ENCODE measurements at regions not wholly inside any gene's neighbourhood (a gene's known extent, or its start where the extent isn't known, plus 50 kb on each side); places are given as distances from the start of the nearest gene placed in this dataset.

DNA sequence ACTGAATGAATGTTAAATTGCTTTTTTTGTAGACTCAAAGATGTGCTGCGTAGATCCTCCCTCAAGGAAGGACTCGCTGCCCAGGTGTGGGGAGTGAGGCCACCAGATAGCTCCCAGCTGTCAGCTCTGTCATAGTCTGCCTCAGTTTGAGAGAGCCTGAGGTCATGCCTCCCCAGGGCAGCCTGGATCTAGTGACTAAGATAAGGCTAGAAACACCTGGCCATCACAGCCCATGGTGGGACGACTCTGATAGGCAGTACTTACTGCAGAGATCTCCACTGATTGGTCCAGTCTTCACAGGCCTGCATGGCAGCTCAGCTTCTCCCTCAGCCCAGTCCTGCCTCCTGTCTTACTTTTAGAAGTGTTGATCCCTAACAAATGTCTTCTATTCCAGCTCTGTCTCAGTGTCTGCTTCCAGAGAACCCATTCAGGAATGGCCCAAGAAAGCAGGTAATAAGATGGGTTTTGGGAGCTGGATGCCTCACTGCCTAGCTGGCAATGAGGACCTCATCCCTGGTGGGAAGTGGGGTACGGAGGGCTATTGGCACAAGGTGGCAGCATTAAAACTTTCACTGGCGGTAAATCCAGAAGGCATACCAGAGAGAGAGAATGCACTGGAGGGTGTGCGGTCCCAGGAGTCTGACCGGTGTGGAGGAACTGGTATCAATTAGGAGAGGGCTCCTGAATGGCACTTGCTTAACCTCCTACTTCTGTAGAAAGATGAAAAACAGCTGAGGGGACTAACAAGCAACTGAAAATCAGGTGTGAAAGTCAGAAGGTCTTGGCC is 55.3 kb upstream of the GPR37L1 start (continued):
- TF ChIP-seq ZNF239 (CRISPR knock-in tag; IDR thresholded peaks at IDR 0.05) (no peak), SRF (CRISPR knock-in tag; IDR thresholded peaks at IDR 0.05) (no peak), ARHGAP35 (IDR thresholded peaks at IDR 0.05; ENCODE audit: partially characterized antibody) (no peak), MXI1 (IDR thresholded peaks at IDR 0.05; ENCODE audit: low read depth, low read length) (no peak), FOXA1 (IDR thresholded peaks at IDR 0.05; ENCODE audit: borderline replicate concordance) (no peak), KDM1A (IDR thresholded peaks at IDR 0.05) (no peak; a peak in 1 of 4 replicates), ZNF384 (IDR thresholded peaks at IDR 0.05; ENCODE audit: low read depth, low read length) (no peak), MEIS2 (IDR thresholded peaks at IDR 0.05; ENCODE audit: partially characterized antibody) (peak; percentile 46), JUND (IDR thresholded peaks at IDR 0.05; ENCODE audit: borderline replicate concordance, low read depth, low read length) (peak; percentile 47; the same call in 1 of the 2 replicates), JUND (tag; IDR thresholded peaks at IDR 0.05; ENCODE audit: borderline replicate concordance, low read depth, low read length) (peak; percentile 37; the same call in 1 of the 3 replicates), SMAD4 (CRISPR knock-in tag; conservative IDR thresholded peaks at IDR 0.05) (peak; percentile 59; the same call in 1 of the 2 replicates), CAMTA2 (CRISPR knock-in tag; conservative IDR thresholded peaks at IDR 0.05) (no peak), SPI1 (IDR thresholded peaks at IDR 0.05; ENCODE audit: borderline replicate concordance, low read depth, low read length) (no peak), POU5F1 (IDR thresholded peaks at IDR 0.05; ENCODE audit: borderline replicate concordance, low read depth, low read length, partially characterized antibody) (no peak), C11orf30 (IDR thresholded peaks at IDR 0.05; ENCODE audit: low read depth) (no peak), ZSCAN32 (CRISPR knock-in tag; IDR thresholded peaks at IDR 0.05) (no peak), CREB3 (tag; conservative IDR thresholded peaks at IDR 0.05; ENCODE audit: low read depth) (0 out of 2 replicates have a peak, but pooled peaks have one; percentile 36), TFAM (CRISPR knock-in tag; conservative IDR thresholded peaks at IDR 0.05) (no peak), HMBOX1 (IDR thresholded peaks at IDR 0.05) (peak; percentile 44; the same call in 1 of the 2 replicates), XRCC3 (IDR thresholded peaks at IDR 0.05) (no peak), USF2 (CRISPR knock-in tag; IDR thresholded peaks at IDR 0.05) (no peak), ARID1B (IDR thresholded peaks at IDR 0.05) (peak; percentile 88), ZNF24 (IDR thresholded peaks at IDR 0.05) (0 out of 2 replicates have a peak, but pooled peaks have one; percentile 37), ZNF561 (CRISPR knock-in tag; conservative IDR thresholded peaks at IDR 0.05) (no peak)
- TF ChIP-seq, protein P1, sequence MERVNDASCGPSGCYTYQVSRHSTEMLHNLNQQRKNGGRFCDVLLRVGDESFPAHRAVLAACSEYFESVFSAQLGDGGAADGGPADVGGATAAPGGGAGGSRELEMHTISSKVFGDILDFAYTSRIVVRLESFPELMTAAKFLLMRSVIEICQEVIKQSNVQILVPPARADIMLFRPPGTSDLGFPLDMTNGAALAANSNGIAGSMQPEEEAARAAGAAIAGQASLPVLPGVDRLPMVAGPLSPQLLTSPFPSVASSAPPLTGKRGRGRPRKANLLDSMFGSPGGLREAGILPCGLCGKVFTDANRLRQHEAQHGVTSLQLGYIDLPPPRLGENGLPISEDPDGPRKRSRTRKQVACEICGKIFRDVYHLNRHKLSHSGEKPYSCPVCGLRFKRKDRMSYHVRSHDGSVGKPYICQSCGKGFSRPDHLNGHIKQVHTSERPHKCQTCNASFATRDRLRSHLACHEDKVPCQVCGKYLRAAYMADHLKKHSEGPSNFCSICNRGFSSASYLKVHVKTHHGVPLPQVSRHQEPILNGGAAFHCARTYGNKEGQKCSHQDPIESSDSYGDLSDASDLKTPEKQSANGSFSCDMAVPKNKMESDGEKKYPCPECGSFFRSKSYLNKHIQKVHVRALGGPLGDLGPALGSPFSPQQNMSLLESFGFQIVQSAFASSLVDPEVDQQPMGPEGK (CRISPR knock-in tag; IDR thresholded peaks at IDR 0.05; ENCODE audit: borderline replicate concordance) = no peak

Data from K562 (cell line).